ENCODE measurements at regions not wholly inside any gene's neighbourhood (a gene's known extent, or its start where the extent isn't known, plus 50 kb on each side); places are given as distances from the start of the nearest gene placed in this dataset.
"Not testable (repeated sequence)": the region's sequence is repeated elsewhere in the genome, so short reads cannot be mapped to it uniquely, and the experiment has no call there.

DNA sequence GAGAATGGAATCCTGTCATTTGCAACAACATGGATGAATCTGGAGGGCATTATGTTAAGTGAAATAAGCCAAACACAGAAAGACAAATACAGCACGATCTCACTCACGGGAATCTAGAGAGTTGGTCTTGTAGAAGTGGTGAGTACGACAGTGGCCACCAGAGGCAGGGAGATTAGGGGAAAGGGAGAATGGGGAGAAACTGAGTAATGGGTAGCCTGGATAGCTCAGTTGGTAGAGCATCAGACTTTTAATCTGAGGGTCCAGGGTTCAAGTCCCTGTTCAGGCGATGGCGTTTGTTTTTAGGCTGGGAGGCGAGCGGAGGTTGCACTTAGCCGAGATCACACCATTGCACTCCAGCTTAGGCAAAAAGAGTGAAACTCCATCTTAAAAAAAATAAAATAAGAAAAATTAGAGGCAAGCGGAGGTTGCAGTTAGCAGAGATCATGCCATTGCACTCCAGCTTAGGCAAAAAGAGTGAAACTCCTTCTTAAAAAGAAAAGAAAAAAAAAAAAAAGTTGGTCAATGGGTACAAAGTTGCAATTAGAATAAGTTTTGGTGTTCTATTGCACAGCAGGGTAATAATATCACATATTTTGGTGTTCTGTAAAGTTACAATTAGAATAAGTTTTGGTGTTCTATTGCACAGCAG lies 95.7 kb upstream of the UBASH3B start:
- no peak for DNase-seq (ENCODE audit: extremely low read depth, low read depth)
- TF ChIP-seq, protein P1, sequence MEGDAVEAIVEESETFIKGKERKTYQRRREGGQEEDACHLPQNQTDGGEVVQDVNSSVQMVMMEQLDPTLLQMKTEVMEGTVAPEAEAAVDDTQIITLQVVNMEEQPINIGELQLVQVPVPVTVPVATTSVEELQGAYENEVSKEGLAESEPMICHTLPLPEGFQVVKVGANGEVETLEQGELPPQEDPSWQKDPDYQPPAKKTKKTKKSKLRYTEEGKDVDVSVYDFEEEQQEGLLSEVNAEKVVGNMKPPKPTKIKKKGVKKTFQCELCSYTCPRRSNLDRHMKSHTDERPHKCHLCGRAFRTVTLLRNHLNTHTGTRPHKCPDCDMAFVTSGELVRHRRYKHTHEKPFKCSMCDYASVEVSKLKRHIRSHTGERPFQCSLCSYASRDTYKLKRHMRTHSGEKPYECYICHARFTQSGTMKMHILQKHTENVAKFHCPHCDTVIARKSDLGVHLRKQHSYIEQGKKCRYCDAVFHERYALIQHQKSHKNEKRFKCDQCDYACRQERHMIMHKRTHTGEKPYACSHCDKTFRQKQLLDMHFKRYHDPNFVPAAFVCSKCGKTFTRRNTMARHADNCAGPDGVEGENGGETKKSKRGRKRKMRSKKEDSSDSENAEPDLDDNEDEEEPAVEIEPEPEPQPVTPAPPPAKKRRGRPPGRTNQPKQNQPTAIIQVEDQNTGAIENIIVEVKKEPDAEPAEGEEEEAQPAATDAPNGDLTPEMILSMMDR (IDR thresholded peaks at IDR 0.05; ENCODE audit: low read depth, low read length) = no peak

DNA sequence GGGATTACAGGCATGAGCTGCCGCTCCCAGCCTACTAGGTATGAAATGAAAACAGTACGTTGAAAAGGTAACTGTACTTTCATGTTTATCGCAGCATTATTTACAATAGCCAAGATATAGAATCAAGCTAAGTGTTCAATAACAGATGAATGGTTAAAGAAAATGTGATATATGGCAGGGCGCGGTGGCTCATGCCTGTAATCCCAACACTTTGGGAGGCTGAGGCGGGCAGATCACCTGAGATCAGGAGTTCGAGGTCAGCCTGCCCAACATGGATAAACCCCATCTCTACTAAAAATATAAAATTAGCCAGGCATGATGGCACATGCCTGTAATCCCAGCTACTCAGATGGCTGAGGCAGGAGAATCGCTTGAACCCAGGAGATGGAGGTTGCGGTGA lies 96.3 kb upstream of the UBASH3B start:
- DNase-seq (ENCODE audit: extremely low read depth, low read depth) = not testable (repeated sequence)

DNA sequence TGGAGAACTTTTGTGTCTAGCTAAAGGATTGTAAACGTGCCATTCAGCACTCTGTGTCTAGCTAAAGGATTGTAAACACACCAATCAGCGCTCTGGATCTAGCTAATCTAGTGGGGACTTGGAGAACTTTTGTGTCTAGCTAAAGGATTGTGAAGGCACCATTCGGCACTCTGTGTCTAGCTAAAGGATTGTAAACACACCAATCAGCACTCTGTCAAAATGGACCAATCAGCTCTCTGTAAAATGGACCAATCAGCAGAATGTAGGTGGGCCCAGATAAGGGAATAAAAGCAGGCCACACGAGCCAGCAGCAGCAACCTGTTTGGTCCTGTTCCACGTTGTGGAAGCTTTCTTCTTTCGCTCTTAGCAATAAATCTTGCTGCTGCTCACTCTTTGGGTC lies 98.4 kb upstream of the UBASH3B start:
- DNase-seq (ENCODE audit: extremely low read depth, low read depth) = not testable (repeated sequence)

- DNase-seq (ENCODE audit: extremely low read depth, low read depth) = no peak
- TF ChIP-seq, protein P1 (IDR thresholded peaks at IDR 0.05; ENCODE audit: low read depth, low read length) = peak; percentile 45
These were observed 98.9 kb upstream of the UBASH3B start for GRCh38 chr11:122556605-122557004.

DNA sequence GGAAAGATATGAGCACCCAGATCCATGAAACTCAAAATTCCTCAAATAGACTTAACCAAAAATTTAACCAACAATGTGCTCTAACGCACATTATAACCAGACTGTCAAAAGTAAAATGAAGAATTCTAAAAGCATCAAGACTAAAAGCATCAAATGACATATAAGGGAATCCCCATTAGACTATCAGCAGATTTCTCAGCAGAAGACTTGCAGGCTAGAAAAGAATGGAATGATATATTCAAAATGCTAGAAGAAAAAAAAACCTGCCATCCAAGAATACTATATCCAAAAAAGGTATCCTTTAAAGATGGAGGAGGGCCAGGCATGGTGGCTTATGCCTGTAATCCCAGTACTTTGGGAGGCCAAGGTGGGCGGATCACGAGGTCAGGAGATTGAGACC lies 117.5 kb upstream of the UBASH3B start:
- no peak for DNase-seq (ENCODE audit: extremely low read depth, low read depth)
- TF ChIP-seq, protein P1 (IDR thresholded peaks at IDR 0.05; ENCODE audit: low read depth, low read length) = no peak

DNA sequence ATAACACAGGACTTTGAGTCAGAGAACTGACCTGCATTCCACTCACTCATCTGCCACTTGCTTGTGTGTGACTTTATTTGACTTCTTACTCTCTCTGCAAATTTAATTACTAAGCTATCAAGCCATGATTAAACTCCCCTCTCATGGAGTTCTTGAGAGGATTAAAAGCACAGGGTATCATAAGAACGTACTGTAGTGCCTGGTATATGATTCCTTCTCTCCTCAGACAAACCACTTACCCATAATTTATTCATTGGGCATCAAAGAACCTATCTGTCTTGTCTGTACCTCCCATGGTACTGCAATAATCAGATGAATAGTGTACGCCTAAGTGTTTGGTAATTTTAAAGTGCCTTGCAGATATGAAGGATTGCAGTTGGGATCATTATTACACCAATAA lies 130.6 kb upstream of the UBASH3B start:
- TF ChIP-seq, protein P1 (IDR thresholded peaks at IDR 0.05; ENCODE audit: low read depth, low read length) = no peak
- DNase-seq (ENCODE audit: extremely low read depth, low read depth) = no peak

DNA sequence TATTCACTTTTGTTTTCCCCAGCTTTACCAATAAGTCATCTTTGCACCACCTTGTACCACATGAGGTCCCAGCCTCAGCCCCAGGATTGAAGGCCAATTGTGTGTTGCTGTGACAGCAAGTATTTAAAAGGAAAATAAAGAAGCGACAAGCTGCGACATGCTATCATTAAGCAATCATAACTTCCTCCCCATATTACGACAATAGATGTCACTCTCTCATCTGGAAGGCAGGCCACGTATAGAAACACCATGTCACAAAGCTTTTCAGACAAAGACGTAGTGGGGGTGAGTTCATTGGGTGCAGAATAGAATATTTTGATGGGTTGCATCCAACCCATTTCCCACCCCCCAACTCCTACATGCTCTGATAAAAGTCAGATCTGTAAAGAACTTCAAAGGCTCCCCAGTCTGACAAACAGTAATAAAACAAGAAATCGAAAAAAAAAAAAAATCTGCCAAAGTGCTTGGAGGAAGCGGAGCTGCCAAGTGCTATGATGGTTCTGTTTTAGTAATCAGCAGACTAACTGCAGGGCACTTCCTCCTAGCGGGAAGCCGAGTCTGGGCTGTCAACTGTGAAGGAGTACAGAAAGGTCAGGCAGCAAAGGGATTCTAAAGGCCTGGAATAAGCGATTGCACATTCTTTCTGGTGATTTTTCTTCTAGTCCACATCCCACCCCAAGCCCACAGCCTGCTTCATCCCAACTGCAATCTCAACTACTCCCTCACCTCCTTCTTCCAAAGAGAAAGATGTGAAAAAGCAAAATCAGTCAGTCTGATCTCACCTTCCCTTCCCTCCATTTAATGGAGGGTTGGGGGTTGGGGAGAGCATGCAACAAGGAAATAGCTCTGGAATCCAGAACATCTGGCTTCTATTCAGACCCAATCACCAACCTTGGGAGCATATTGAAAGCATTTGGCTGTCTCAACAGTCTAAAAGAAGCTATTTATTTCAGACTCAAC lies 131.4 kb upstream of the UBASH3B start:
- DNase-seq (ENCODE audit: extremely low read depth, low read depth) = peak; percentile 70
- TF ChIP-seq, protein P1 (IDR thresholded peaks at IDR 0.05; ENCODE audit: low read depth, low read length) = no peak

DNA sequence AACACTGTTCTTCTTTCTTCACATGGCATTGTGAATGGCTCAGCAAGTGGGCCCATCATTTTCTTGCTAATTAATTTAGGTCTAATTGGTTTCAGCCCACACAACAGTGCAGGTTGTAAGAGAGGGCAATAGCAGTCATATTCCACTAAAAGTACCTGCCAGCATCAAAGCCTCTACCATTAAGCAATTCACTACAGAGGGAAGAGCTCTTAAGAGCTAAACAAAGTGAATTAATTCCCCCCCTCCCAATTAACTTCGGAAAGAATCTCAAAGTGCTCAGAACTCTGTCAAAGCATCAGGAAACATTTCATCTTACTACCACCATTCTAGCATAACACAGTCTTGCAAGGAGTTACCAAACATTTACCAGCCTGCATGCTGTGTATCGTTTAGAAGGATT lies 133.9 kb upstream of the UBASH3B start:
- DNase-seq (ENCODE audit: extremely low read depth, low read depth) = no peak
- TF ChIP-seq, protein P1 (IDR thresholded peaks at IDR 0.05; ENCODE audit: low read depth, low read length) = no peak
